ENCODE measurements at regions not wholly inside any gene's neighbourhood (a gene's known extent, or its start where the extent isn't known, plus 50 kb on each side); places are given as distances from the start of the nearest gene placed in this dataset.
A peak's percentile ranks its signal among the peaks of the same experiment; 100 is the strongest.

DNA sequence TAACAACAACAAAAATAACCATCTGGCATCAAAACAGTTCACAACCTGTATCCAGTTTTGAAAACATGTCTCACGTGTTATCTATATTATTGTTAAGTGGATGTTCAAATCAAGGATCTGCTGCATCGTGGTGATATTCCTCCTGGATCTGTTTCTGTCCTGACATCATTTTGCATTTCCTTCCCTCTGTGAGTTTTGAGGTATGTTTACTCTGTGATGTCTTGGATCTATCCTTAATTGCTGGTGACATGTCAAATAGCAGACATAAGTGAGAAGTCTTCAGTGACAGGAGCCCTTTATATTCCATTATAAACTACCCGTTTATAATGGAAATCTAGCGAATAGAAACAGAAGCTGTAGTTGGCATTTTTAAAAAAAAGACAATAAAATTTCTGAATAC, 381.8 kb upstream of the NOX3 start:
- Histone ChIP-seq H3K4me1 (no peaks in the 10 kb centered on the region), H3K4me3 (no peak overlapping the region), H3K9me3 (no peaks in the 10 kb centered on the region), H3K36me3 (no peaks in the 10 kb centered on the region), H3K27ac (no peak overlapping the region), H3K27me3 (no peaks in the 10 kb centered on the region)
- no peak for DNase-seq
- WGBS, 5 donors, result 83 to 92% (median 89%) methylated on average over 4 of the region's 4 CpGs
- intact Hi-C loops (cut with DNase I; ENCODE audit: low total_unique reads), result no loop called here
- TF ChIP-seq POLR2AphosphoS5 (IDR thresholded peaks at IDR 0.05), result no peak
- TF ChIP-seq, protein P1, sequence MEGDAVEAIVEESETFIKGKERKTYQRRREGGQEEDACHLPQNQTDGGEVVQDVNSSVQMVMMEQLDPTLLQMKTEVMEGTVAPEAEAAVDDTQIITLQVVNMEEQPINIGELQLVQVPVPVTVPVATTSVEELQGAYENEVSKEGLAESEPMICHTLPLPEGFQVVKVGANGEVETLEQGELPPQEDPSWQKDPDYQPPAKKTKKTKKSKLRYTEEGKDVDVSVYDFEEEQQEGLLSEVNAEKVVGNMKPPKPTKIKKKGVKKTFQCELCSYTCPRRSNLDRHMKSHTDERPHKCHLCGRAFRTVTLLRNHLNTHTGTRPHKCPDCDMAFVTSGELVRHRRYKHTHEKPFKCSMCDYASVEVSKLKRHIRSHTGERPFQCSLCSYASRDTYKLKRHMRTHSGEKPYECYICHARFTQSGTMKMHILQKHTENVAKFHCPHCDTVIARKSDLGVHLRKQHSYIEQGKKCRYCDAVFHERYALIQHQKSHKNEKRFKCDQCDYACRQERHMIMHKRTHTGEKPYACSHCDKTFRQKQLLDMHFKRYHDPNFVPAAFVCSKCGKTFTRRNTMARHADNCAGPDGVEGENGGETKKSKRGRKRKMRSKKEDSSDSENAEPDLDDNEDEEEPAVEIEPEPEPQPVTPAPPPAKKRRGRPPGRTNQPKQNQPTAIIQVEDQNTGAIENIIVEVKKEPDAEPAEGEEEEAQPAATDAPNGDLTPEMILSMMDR (IDR thresholded peaks at IDR 0.05), result no peak
- no peak for TF ChIP-seq POLR2A (IDR thresholded peaks at IDR 0.05)
- TF ChIP-seq EP300 (IDR thresholded peaks at IDR 0.05), result no peak

DNA sequence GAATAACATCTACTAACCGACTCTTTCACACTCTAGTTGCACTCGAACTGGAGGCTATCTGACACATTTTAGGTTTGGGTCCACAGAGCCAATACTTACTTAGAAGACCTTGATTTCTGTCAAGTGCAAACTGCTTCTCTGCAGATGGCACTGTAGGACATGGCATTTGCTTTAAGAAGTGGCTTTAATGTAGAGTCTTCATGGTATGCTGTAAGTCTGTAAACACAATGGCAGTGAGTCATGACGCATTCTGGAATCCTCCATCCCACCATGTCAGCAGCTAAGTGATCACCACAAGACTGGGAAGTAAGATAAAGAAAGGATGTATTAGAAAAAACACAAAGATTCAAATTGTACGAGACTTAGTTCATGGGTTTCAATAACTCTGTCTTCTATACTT, 377.0 kb upstream of the NOX3 start:
- Histone ChIP-seq H3K27me3 (no peaks in the 10 kb centered on the region), H3K36me3 (no peaks in the 10 kb centered on the region), H3K4me1 (no peaks in the 10 kb centered on the region), H3K27ac (no peak overlapping the region), H3K9me3 (no peaks in the 10 kb centered on the region), H3K4me3 (no peak overlapping the region)
- TF ChIP-seq, protein P1 (IDR thresholded peaks at IDR 0.05), result no peak
- no peak for TF ChIP-seq EP300 (IDR thresholded peaks at IDR 0.05)
- TF ChIP-seq POLR2A (IDR thresholded peaks at IDR 0.05), result no peak
- TF ChIP-seq POLR2AphosphoS5 (IDR thresholded peaks at IDR 0.05), result no peak
- peak in 1 of 2 donors; percentile 16 for DNase-seq
- WGBS, 5 donors, result 68 to 86% (median 85%) methylated on average over 4 of the region's 4 CpGs
- intact Hi-C loops (cut with DNase I; ENCODE audit: low total_unique reads), result no loop called here

DNA sequence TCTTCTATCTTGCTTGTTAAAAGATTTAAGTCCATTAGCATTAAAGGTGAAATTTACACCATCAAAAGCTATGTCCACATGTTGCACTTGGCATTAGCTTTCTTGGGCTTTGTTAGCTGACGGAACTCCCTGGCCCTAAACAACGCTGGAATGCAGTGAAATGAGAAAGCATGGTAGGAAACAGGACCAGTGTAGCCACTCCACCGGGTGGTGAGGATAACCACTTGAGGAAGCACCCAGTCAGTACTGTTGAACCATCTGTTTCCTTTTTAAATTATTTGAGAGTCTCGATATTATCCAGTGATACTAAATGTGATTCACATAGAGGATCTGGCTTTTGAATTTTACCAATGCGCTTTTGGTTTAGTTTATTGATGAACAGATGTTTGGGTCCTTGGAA, 374.9 kb upstream of the NOX3 start:
- intact Hi-C loops (cut with DNase I; ENCODE audit: low total_unique reads), result no loop called here
- H3K27ac ChIP-seq, result no peak overlapping the region
- no peaks in the 10 kb centered on the region for H3K4me1 ChIP-seq
- no peaks in the 10 kb centered on the region for H3K27me3 ChIP-seq
- no peak overlapping the region for H3K4me3 ChIP-seq
- WGBS, 5 donors, result 76 to 83% (median 81%) methylated on average over 5 of the region's 5 CpGs
- no peak for DNase-seq
- TF ChIP-seq, protein P1 (IDR thresholded peaks at IDR 0.05), result no peak
- TF ChIP-seq EP300 (IDR thresholded peaks at IDR 0.05), result no peak
- TF ChIP-seq POLR2A (IDR thresholded peaks at IDR 0.05), result no peak
- H3K9me3 ChIP-seq, result no peaks in the 10 kb centered on the region
- H3K36me3 ChIP-seq, result no peaks in the 10 kb centered on the region

DNA sequence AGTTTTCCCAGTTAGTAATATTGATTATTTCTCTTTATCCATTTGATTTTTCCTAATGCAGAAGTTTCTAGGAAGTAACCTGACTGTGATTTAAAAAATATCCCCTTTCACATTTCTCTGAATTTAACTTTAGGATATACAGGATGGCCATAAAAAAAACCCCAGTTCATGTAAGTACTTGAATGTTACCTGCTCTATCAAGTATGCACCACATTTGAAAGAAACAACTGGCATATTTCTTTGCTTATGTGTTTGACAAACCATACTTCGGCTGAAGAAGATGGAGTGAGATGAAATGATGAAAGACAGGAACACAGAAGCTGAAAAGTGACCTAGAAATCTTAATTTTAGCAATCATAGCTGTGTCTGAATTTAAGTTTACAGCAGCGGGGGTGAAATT, 374.0 kb upstream of the NOX3 start:
- no peak for DNase-seq
- H3K27me3 ChIP-seq, result no peaks in the 10 kb centered on the region
- no peak overlapping the region for H3K27ac ChIP-seq
- H3K9me3 ChIP-seq, result no peaks in the 10 kb centered on the region
- H3K4me3 ChIP-seq, result no peak overlapping the region
- intact Hi-C loops (cut with DNase I; ENCODE audit: low total_unique reads), result no loop called here
- 76 to 93% (median 87%) methylated on average over 2 of the region's 2 CpGs for WGBS, 5 donors
- H3K4me1 ChIP-seq, result no peaks in the 10 kb centered on the region
- TF ChIP-seq EP300 (IDR thresholded peaks at IDR 0.05) (no peak), POLR2AphosphoS5 (IDR thresholded peaks at IDR 0.05) (no peak), POLR2A (IDR thresholded peaks at IDR 0.05) (no peak)
- TF ChIP-seq, protein P1 (IDR thresholded peaks at IDR 0.05), result no peak
- no peaks in the 10 kb centered on the region for H3K36me3 ChIP-seq

Data from stomach (tissue), 8 donors.